GM12878 (cell line): ENCODE measurements at regions not wholly inside any gene's neighbourhood (a gene's known extent, or its start where the extent isn't known, plus 50 kb on each side); places are given as distances from the start of the nearest gene placed in this dataset.

Experiments used
- ATAC-seq: fragments of 200-7000 bp; cut with Tn5 transposase; 3 replicates; pipeline ENCODE4 v1.9.1; 2020; ENCODE audit warnings: mild to moderate bottlenecking, moderate library complexity
- BruUV-seq: library from RNA; stranded (reverse); fragments of 400-500 nt; replicated peaks from 2 replicates; lab custom pipeline; 2021; lab: Mats Ljungman, UMichigan
- CTCF ChIA-PET: fragments of 300-600 bp; sonication (Branson Sonifier 250); formaldehyde crosslinking; extraction: SDS; loops from one replicate; lab custom pipeline; 2021; ENCODE audit warnings: inconsistent platforms; lab: Yijun Ruan, JAX
- POLR2A ChIA-PET: fragments of 350-600 bp; formaldehyde crosslinking; extraction: SDS; loops from one replicate; lab custom pipeline; 2021; ENCODE audit warnings: inconsistent platforms; lab: Charles Lee
- RAD21 ChIA-PET: fragments of 300-600 bp; sonication (Branson Sonifier 250); formaldehyde crosslinking; loops from one replicate; lab custom pipeline; 2023; ENCODE audit warnings: antibody characterized with exemption; ENCODE audit not compliant: unreplicated experiment; lab: Charles Lee
- SMC1A ChIA-PET: fragments of 300-600 bp; sonication (Branson Sonifier 250); formaldehyde crosslinking; loops from one replicate; lab custom pipeline; 2023; ENCODE audit not compliant: unreplicated experiment, uncharacterized antibody; lab: Charles Lee
- DNase-seq: peaks from one replicate; pipeline ENCODE4 v3.0.0-alpha.2; 2011; ENCODE audit warnings: low read depth, low spot score
- FAIRE-seq: peaks from 3 replicates; lab custom pipeline; 2011; peaks lifted over from hg19 to GRCh38; lab: Jason Lieb, UNC
- H2AFZ ChIP-seq: 2 replicates; pipeline ENCODE4 v1.6.0; 2011; ENCODE audit warnings: low read depth, low read length, control low read depth; ENCODE audit not compliant: control insufficient read depth
- H3K27ac ChIP-seq: 2 replicates; pipeline ENCODE4 v1.5.1; 2011; ENCODE audit warnings: control low read depth; ENCODE audit not compliant: control insufficient read depth, insufficient read depth
- H3K27me3 ChIP-seq, 2 experiments: replicated peaks in 1 of 2; 2 replicates each; pipeline versions ENCODE4 v1.6.0 to v1.6.1; 2011; ENCODE audit warnings: low read length in 1 of 2; ENCODE audit not compliant: control insufficient read depth in 2 of 2, insufficient read depth in 2 of 2
- H3K36me3 ChIP-seq, 2 experiments: 2 replicates each; pipeline ENCODE4 v1.5.1; 2011; ENCODE audit warnings: low read length in 1 of 2; ENCODE audit not compliant: control insufficient read depth in 2 of 2, insufficient read depth in 2 of 2
- H3K4me1 ChIP-seq: 2 replicates; pipeline ENCODE4 v1.6.1; 2011; ENCODE audit warnings: mild to moderate bottlenecking, low read length, moderate library complexity, mixed read lengths; ENCODE audit not compliant: control insufficient read depth, insufficient read depth
- H3K4me2 ChIP-seq: 2 replicates; pipeline ENCODE4 v1.6.0; 2011; ENCODE audit warnings: control low read depth; ENCODE audit not compliant: control insufficient read depth, insufficient read depth
- H3K4me3 ChIP-seq: fragments of 200-600 bp; sonication (generic); 2 replicates; pipeline ENCODE4 v1.5.1; 2016
- H3K79me2 ChIP-seq: 2 replicates; pipeline ENCODE4 v1.6.0; 2011; ENCODE audit warnings: low read length; ENCODE audit not compliant: control insufficient read depth, insufficient read depth
- H3K9ac ChIP-seq: 2 replicates; pipeline ENCODE4 v1.8.0; 2011; ENCODE audit warnings: low read length, control low read depth, mixed read lengths; ENCODE audit not compliant: control insufficient read depth, insufficient read depth
- H3K9me3 ChIP-seq: replicated peaks from 3 replicates; pipeline ENCODE4 v1.5.1; 2011; ENCODE audit warnings: mild to moderate bottlenecking, low read length; ENCODE audit not compliant: control insufficient read depth, insufficient read depth
- H4K20me1 ChIP-seq: 2 replicates; pipeline ENCODE4 v1.6.0; 2011; ENCODE audit not compliant: control insufficient read depth, insufficient read depth
- ATF7 ChIP-seq: fragments of 450-650 bp; IDR thresholded peaks from 2 replicates; pipeline ENCODE4 v1.6.1; 2016; ENCODE audit warnings: low read depth, mild to moderate bottlenecking
- CBX3 ChIP-seq: fragments of 200-600 bp; sonication (generic); IDR thresholded peaks from 2 replicates; pipeline ENCODE4 v1.6.1; 2016; ENCODE audit warnings: low read depth, borderline replicate concordance
- CHD2 ChIP-seq: IDR thresholded peaks from 2 replicates; pipeline ENCODE4 v1.6.1; 2011; ENCODE audit warnings: low read depth, low read length, improper control_type of control experiment, borderline replicate concordance
- HSF1 ChIP-seq: fragments of 150-350 bp; IDR thresholded peaks from 2 replicates; pipeline ENCODE4 v1.6.1; 2014; ENCODE audit warnings: mild to moderate bottlenecking, low read depth, low read length
- NFYB ChIP-seq: IDR thresholded peaks from 2 replicates; pipeline ENCODE4 v1.6.1; 2011; ENCODE audit warnings: low read depth, mild to moderate bottlenecking, low read length, improper control_type of control experiment, moderate library complexity; ENCODE audit not compliant: insufficient read depth
- SIN3A ChIP-seq: IDR thresholded peaks from 2 replicates; pipeline ENCODE4 v1.6.1; 2012; ENCODE audit warnings: low read depth, low read length, improper control_type of control experiment
- SIX5 ChIP-seq: IDR thresholded peaks from 2 replicates; pipeline ENCODE4 v1.6.1; 2011; ENCODE audit warnings: mild to moderate bottlenecking, low read depth, low read length, moderate library complexity; ENCODE audit not compliant: severe bottlenecking
- SKIL ChIP-seq: fragments of 450-650 bp; IDR thresholded peaks from 2 replicates; pipeline ENCODE4 v1.6.1; 2017; ENCODE audit warnings: mild to moderate bottlenecking, low read depth, inconsistent platforms; ENCODE audit not compliant: poor library complexity, severe bottlenecking
- TAF1 ChIP-seq: IDR thresholded peaks from 2 replicates; pipeline ENCODE4 v1.6.1; 2011; ENCODE audit warnings: mild to moderate bottlenecking, low read depth, low read length, borderline replicate concordance
- TCF12 ChIP-seq: IDR thresholded peaks from 2 replicates; pipeline ENCODE4 v1.6.1; 2011; ENCODE audit warnings: low read depth, mild to moderate bottlenecking, low read length
- WGBS: methylation state at CpG from one replicate; pipeline ENCODE4 v1.1.6; 2016; ENCODE audit warnings: low lambda C conversion rate; ENCODE audit not compliant: insufficient replicate concordance, insufficient coverage; ENCODE audit errors: missing lambda C conversion rate; 5-methylcytosine and 5-hydroxymethylcytosine counted together
- in situ Hi-C: fragments of 300-500 bp; cut with MboI; formaldehyde crosslinking; loops from 9 replicates; pipeline ENCODE4 v1.14.3; 2018; ENCODE audit warnings: mixed read lengths
- intact Hi-C: fragments of 100-400 bp; cut with micrococcal nuclease; formaldehyde crosslinking; loops from one replicate; pipeline ENCODE4 v1.14.2; 2022; ENCODE audit not compliant: unreplicated experiment

GRCh38 chr14:49999146-49999761 is 106.4 kb downstream of the ARF6 start (continued):
- TF ChIP-seq CHD2 (peak; percentile 71; the same call in 1 of the 2 replicates), TCF12 (no peak), SKIL (peak; percentile 33), CBX3 (no peak), TAF1 (peak; percentile 78), ATF7 (peak; percentile 78), SIX5 (no peak), NFYB (no peak)

GRCh38 chr14:49999826-50000379 is 107.0 kb downstream of the ARF6 start:
- CTCF ChIA-PET = interaction anchor here (0.6 to 8.7 kb wide), 16 partner anchors 14 to 366 kb away, joined by 3 to 82 read pairs (median 6); no protein-coding TSS in a partner anchor
- peak overlapping the region; percentile 69 for H2AFZ ChIP-seq
- no peaks in the 10 kb centered on the region for H3K36me3 ChIP-seq
- H3K9ac ChIP-seq = peak overlapping the region; percentile 96
- H3K27me3 ChIP-seq = no peaks in the 10 kb centered on the region
- no peaks in the 10 kb centered on the region for H4K20me1 ChIP-seq
- POLR2A ChIA-PET = interaction anchor here (0.6 to 9.3 kb wide), 15 partner anchors 8 to 137 kb away, joined by 3 to 119 read pairs (median 10); partner anchors contain the start of gene ARF6
- H3K27ac ChIP-seq = peak overlapping the region; percentile 99
- H3K79me2 ChIP-seq = peaks cover 12% of the 10 kb centered on the region
- RAD21 ChIA-PET = interaction anchor here (0.5 to 6.7 kb wide), 20 partner anchors 20 to 760 kb away, joined by 3 to 107 read pairs (median 10); partner anchors contain the start of genes ARF6 and NEMF
- no peak for DNase-seq
- BruUV-seq = no TSS peak
- FAIRE-seq = no peak
- H3K4me3 ChIP-seq = peak overlapping the region; percentile 55; the same call in 1 of the 2 replicates
- TF ChIP-seq HSF1 (no peak), SIN3A (0 out of 2 replicates have a peak, but pooled peaks have one; percentile 32)
- TF ChIP-seq, all 136 proteins: peak for 1
- WGBS = under 1% methylated on average over 13 of the region's 13 CpGs
- in situ Hi-C loops = no loop called here
- Histone ChIP-seq H3K4me1 (peaks cover 41% of the 10 kb centered on the region), H3K9me3 (no peaks in the 10 kb centered on the region), H3K4me2 (peak overlapping the region; percentile 95)
- ATAC-seq = no peak
- SMC1A ChIA-PET = interaction anchor here (0.7 to 7.5 kb wide), 25 partner anchors 9 to 138 kb away, joined by 3 to 133 read pairs (median 5); no protein-coding TSS in a partner anchor
- intact Hi-C loops = loop anchor here (1.0 to 5.0 kb wide), 2 partner anchors 38 to 62 kb away; no protein-coding TSS in a partner anchor
